ENCODE measurements at regions not wholly inside any gene's neighbourhood (a gene's known extent, or its start where the extent isn't known, plus 50 kb on each side); places are given as distances from the start of the nearest gene placed in this dataset.
"Not testable (repeated sequence)": the region's sequence is repeated elsewhere in the genome, so short reads cannot be mapped to it uniquely, and the experiment has no call there.

GRCh38 chr18:37836071-37836970, 270.7 kb upstream of the CELF4 start:
- Histone ChIP-seq H3K36me3 (no peaks in the 10 kb centered on the region), H3K9me3 (peaks cover 4 to 11% of the 10 kb centered on the region in 2 donors), H3K27ac (no peak overlapping the region), H3K4me1 (no peaks in the 10 kb centered on the region), H3K4me3 (no peak overlapping the region), H3K27me3 (no peaks in the 10 kb centered on the region)
- intact Hi-C loops (cut with DNase I; ENCODE audit: low total_unique reads): no loop called here
- no peak for DNase-seq (ENCODE audit: low spot score in 2 of 2)
- no peak for TF ChIP-seq POLR2AphosphoS5 (IDR thresholded peaks at IDR 0.05)
- TF ChIP-seq, protein P1, sequence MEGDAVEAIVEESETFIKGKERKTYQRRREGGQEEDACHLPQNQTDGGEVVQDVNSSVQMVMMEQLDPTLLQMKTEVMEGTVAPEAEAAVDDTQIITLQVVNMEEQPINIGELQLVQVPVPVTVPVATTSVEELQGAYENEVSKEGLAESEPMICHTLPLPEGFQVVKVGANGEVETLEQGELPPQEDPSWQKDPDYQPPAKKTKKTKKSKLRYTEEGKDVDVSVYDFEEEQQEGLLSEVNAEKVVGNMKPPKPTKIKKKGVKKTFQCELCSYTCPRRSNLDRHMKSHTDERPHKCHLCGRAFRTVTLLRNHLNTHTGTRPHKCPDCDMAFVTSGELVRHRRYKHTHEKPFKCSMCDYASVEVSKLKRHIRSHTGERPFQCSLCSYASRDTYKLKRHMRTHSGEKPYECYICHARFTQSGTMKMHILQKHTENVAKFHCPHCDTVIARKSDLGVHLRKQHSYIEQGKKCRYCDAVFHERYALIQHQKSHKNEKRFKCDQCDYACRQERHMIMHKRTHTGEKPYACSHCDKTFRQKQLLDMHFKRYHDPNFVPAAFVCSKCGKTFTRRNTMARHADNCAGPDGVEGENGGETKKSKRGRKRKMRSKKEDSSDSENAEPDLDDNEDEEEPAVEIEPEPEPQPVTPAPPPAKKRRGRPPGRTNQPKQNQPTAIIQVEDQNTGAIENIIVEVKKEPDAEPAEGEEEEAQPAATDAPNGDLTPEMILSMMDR (IDR thresholded peaks at IDR 0.05): no peak

- H3K27me3 ChIP-seq; intact Hi-C loops (cut with DNase I; ENCODE audit: low total_unique reads); H3K4me1 ChIP-seq; DNase-seq (ENCODE audit: low spot score in 2 of 2); H3K36me3 ChIP-seq; H3K27ac ChIP-seq; H3K4me3 ChIP-seq: not testable (repeated sequence)
- peaks cover 4 to 11% of the 10 kb centered on the region in 2 donors for H3K9me3 ChIP-seq
These were observed 266.6 kb upstream of the CELF4 start for GRCh38 chr18:37832010-37832695.

GRCh38 chr18:37812961-37813360, 247.4 kb upstream of the CELF4 start:
- no peaks in the 10 kb centered on the region for H3K4me1 ChIP-seq
- no peaks in the 10 kb centered on the region for H3K27me3 ChIP-seq
- H3K4me3 ChIP-seq: no peak overlapping the region
- DNase-seq (ENCODE audit: low spot score in 2 of 2): no peak
- H3K36me3 ChIP-seq: no peaks in the 10 kb centered on the region
- peaks cover 0 to 10% of the 10 kb centered on the region in 2 donors for H3K9me3 ChIP-seq
- intact Hi-C loops (cut with DNase I; ENCODE audit: low total_unique reads): no loop called here
- no peak overlapping the region for H3K27ac ChIP-seq
- TF ChIP-seq POLR2AphosphoS5 (IDR thresholded peaks at IDR 0.05) (no peak), POLR2A (IDR thresholded peaks at IDR 0.05) (no peak)
- TF ChIP-seq, protein P1 (IDR thresholded peaks at IDR 0.05): no peak

DNA sequence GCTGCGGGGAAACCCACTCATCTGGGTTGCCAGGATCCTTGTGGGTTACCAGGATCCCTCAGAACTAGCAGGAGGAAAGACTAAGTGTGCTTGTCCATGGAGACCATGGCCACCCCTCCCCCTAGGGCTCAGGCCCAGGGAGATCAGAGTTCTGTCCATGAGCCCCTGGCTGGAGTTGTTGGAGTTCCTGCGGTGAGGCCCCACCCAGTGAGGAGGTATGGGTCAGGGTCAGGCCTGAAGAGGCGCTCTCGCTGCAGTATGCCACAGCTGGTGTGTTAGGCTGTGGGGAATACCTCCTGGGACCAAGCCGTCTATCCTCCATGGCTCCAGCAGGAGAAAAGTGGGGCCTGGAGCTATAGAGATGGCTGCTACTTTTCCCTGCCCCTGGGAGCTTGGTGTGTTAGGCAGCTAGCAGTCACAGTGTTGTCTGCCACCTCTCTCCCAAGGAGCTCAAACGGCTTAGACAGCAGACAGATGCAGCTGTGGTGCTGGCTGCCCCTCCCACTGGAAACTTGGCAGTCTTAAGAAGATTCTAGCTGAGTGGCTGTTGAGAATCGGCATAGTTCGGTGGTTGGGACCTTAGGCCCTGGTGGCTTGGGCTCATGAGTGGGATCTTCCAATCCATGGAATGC, 240.3 kb upstream of the CELF4 start:
- no peak overlapping the region for H3K27ac ChIP-seq

GRCh38 chr18:37796823-37797349, 231.3 kb upstream of the CELF4 start:
- Histone ChIP-seq H3K36me3 (no peaks in the 10 kb centered on the region), H3K4me3 (no peak overlapping the region), H3K27ac (no peak overlapping the region), H3K27me3 (no peaks in the 10 kb centered on the region), H3K4me1 (no peaks in the 10 kb centered on the region), H3K9me3 (no peaks in the 10 kb centered on the region)
- no peak for DNase-seq (ENCODE audit: low spot score in 2 of 2)
- intact Hi-C loops (cut with DNase I; ENCODE audit: low total_unique reads): loop anchor here (5.0 kb wide), 2 partner anchors 1005 to 1490 kb away; no protein-coding TSS in a partner anchor
- TF ChIP-seq POLR2AphosphoS5 (IDR thresholded peaks at IDR 0.05) (no peak), POLR2A (IDR thresholded peaks at IDR 0.05) (no peak)
- TF ChIP-seq, protein P1 (IDR thresholded peaks at IDR 0.05): no peak

More for the DNA sequence above, 240.3 kb upstream of the CELF4 start:
- no peaks in the 10 kb centered on the region for H3K9me3 ChIP-seq
- no peaks in the 10 kb centered on the region for H3K4me1 ChIP-seq
- TF ChIP-seq POLR2A (IDR thresholded peaks at IDR 0.05): no peak
- no peak for TF ChIP-seq POLR2AphosphoS5 (IDR thresholded peaks at IDR 0.05)
- TF ChIP-seq, protein P1 (IDR thresholded peaks at IDR 0.05): no peak
- no peak for DNase-seq (ENCODE audit: low spot score in 2 of 2)
- no peaks in the 10 kb centered on the region for H3K36me3 ChIP-seq
- no peak overlapping the region for H3K4me3 ChIP-seq
- H3K27me3 ChIP-seq: no peaks in the 10 kb centered on the region
- intact Hi-C loops (cut with DNase I; ENCODE audit: low total_unique reads): no loop called here
